ENCODE measurements at regions not wholly inside any gene's neighbourhood (a gene's known extent, or its start where the extent isn't known, plus 50 kb on each side); places are given as distances from the start of the nearest gene placed in this dataset.

DNA sequence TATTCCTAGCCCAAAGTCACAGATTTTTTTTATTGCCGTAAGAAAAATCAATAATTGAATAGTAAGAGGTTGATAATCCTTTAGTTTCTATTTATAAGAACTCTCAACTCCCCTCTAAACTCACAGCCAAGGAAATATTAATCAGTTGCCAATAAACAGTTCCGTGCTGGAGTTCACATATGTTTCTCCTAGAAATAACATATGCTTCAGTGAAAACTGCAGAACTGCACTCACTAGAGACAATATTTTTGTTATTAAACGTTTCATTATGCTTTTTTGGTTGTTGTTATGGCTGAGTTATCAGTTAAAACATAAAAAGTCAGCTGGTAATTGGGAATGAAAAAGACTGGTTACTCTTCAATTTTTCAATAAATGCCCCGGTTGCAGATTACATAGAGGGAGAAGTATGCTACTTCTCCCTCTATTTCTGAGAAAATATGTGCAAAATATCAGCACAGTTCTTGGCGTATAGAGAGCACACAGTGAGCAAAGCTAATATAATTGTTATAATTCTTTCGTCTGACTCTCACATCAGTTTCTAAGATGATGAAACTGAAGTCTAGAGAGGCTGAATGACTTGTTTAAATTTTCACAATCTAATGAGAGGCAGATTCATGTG is 781.2 kb upstream of the GRM7 start:
- TF ChIP-seq, protein P1, sequence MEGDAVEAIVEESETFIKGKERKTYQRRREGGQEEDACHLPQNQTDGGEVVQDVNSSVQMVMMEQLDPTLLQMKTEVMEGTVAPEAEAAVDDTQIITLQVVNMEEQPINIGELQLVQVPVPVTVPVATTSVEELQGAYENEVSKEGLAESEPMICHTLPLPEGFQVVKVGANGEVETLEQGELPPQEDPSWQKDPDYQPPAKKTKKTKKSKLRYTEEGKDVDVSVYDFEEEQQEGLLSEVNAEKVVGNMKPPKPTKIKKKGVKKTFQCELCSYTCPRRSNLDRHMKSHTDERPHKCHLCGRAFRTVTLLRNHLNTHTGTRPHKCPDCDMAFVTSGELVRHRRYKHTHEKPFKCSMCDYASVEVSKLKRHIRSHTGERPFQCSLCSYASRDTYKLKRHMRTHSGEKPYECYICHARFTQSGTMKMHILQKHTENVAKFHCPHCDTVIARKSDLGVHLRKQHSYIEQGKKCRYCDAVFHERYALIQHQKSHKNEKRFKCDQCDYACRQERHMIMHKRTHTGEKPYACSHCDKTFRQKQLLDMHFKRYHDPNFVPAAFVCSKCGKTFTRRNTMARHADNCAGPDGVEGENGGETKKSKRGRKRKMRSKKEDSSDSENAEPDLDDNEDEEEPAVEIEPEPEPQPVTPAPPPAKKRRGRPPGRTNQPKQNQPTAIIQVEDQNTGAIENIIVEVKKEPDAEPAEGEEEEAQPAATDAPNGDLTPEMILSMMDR (conservative IDR thresholded peaks at IDR 0.05; ENCODE audit: low read length) = no peak
- TF ChIP-seq EZH2phosphoT487 (IDR thresholded peaks at IDR 0.05; ENCODE audit: borderline replicate concordance) = no peak

All from Loucy (cell line).